A673 (cell line): ENCODE measurements at regions not wholly inside any gene's neighbourhood (a gene's known extent, or its start where the extent isn't known, plus 50 kb on each side); places are given as distances from the start of the nearest gene placed in this dataset.
A peak's percentile ranks its signal among the peaks of the same experiment; 100 is the strongest.

Experiments
- BruUV-seq: library from RNA; stranded (reverse); fragments of 400-500 nt; replicated peaks from 2 replicates; lab custom pipeline; 2021; lab: Mats Ljungman, UMichigan
- CTCF ChIA-PET: fragments of 300-600 bp; sonication (Branson Sonifier 250); formaldehyde crosslinking; loops from one replicate; lab custom pipeline; 2022; ENCODE audit warnings: antibody characterized with exemption; lab: Charles Lee
- POLR2A ChIA-PET: fragments of 300-600 bp; sonication (Branson Sonifier 250); formaldehyde crosslinking; loops from one replicate; lab custom pipeline; 2022; ENCODE audit warnings: antibody characterized with exemption; ENCODE audit not compliant: low non-redundant PET; lab: Charles Lee
- DNase-seq: peaks from one replicate; pipeline ENCODE4 v3.0.0-alpha.2; 2015; ENCODE audit warnings: low spot score
- H3K27ac ChIP-seq: fragments of 200-600 bp; sonication (generic); 2 replicates; pipeline ENCODE4 v1.5.1; 2016; ENCODE audit warnings: mixed run types, low read depth, mild to moderate bottlenecking, mixed read lengths, antibody characterized with exemption, low read length; ENCODE audit not compliant: poor library complexity, severe bottlenecking
- H3K27me3 ChIP-seq: fragments of 200-600 bp; sonication (generic); replicated peaks from 2 replicates; pipeline ENCODE4 v1.6.1; 2017; ENCODE audit warnings: mixed run types, low read depth, mild to moderate bottlenecking, mixed read lengths, antibody characterized with exemption, low read length; ENCODE audit not compliant: insufficient read depth, poor library complexity
- H3K36me3 ChIP-seq: fragments of 200-600 bp; sonication (generic); 2 replicates; pipeline ENCODE4 v1.6.1; 2016; ENCODE audit warnings: mixed run types, mild to moderate bottlenecking, mixed read lengths, antibody characterized with exemption, low read length; ENCODE audit not compliant: insufficient read depth, poor library complexity, severe bottlenecking
- H3K4me1 ChIP-seq: fragments of 200-600 bp; sonication (generic); 2 replicates; pipeline ENCODE4 v1.6.1; 2017; ENCODE audit warnings: mixed run types, mild to moderate bottlenecking, mixed read lengths, antibody characterized with exemption, low read length; ENCODE audit not compliant: insufficient read depth, poor library complexity, severe bottlenecking
- H3K4me3 ChIP-seq: fragments of 200-600 bp; sonication (generic); 2 replicates; pipeline ENCODE4 v1.5.1; 2016; ENCODE audit warnings: low read depth, mixed run types, mild to moderate bottlenecking, mixed read lengths, low read length; ENCODE audit not compliant: poor library complexity, severe bottlenecking
- H3K9me3 ChIP-seq: fragments of 200-600 bp; sonication (generic); 2 replicates; pipeline ENCODE4 v1.6.1; 2016; ENCODE audit warnings: mixed run types, low read depth, mild to moderate bottlenecking, mixed read lengths, antibody characterized with exemption, low read length; ENCODE audit not compliant: poor library complexity, severe bottlenecking
- CTCF ChIP-seq: fragments of 300-800, 200-600 bp; sonication (generic); conservative IDR thresholded peaks from 2 replicates; pipeline ENCODE4 v1.5.1; 2017; ENCODE audit warnings: low read depth, mild to moderate bottlenecking, antibody characterized with exemption, low read length, moderate library complexity, mixed read lengths
- EZH2 ChIP-seq: fragments of 200-600 bp; sonication (generic); IDR thresholded peaks from 2 replicates; pipeline ENCODE4 v1.6.1; 2017; ENCODE audit warnings: borderline replicate concordance, low read depth, mild to moderate bottlenecking, mixed read lengths, antibody characterized with exemption, low read length; ENCODE audit not compliant: poor library complexity, severe bottlenecking
- intact Hi-C: fragments of 100-400 bp; cut with micrococcal nuclease; formaldehyde crosslinking; loops from one replicate; pipeline ENCODE4 v1.10.0; 2022; ENCODE audit not compliant: unreplicated experiment

GRCh38 chr5:96506376-96506775 lies 73.3 kb upstream of the PCSK1 start:
- intact Hi-C loops = no loop called here
- Histone ChIP-seq H3K4me1 (peaks cover 30% of the 10 kb centered on the region), H3K4me3 (no peak overlapping the region), H3K36me3 (no peaks in the 10 kb centered on the region), H3K27me3 (no peaks in the 10 kb centered on the region), H3K9me3 (no peaks in the 10 kb centered on the region), H3K27ac (no peak overlapping the region)
- no peak for DNase-seq
- ChIA-PET POLR2A (no interaction called here), CTCF (interaction anchor here (0.6 kb wide), 1 partner anchor 93 kb away, joined by 3 read pairs; no protein-coding TSS in a partner anchor)
- BruUV-seq = no TSS peak
- TF ChIP-seq EZH2 = no peak

DNA sequence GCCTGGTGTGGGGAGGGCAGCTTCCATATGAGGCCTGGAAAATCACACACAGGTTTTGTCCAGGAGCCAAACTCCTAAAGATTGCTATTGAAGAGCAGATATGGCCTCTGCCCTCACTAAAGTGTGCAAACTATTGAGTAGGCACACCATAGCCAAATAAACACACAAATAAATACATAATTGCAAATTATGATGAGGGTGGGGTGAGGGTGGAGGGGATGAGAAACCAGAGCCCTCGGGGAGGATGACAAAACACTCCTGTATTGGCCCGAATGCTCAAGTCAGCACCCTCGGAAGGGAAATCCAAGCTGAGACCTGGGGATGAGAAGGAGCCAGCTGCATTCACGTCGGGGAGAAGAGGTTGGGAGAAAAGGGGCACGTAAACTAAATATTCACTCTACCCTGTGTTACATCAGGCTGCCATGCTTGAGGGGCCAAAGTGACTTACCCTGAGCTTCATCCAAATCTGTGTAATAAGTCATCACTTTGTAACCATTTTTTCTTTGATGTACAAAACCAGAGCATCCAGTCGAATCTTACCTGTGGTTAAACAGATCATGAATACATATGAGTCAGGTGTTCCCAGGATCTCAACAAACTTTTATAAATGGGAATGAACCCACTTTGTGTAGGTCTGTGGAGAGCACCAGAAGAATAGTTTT lies 73.9 kb upstream of the PCSK1 start:
- CTCF ChIA-PET = no interaction called here
- Histone ChIP-seq H3K4me3 (no peak overlapping the region), H3K27me3 (no peaks in the 10 kb centered on the region), H3K36me3 (no peaks in the 10 kb centered on the region), H3K27ac (no peak overlapping the region), H3K4me1 (peaks cover 30% of the 10 kb centered on the region), H3K9me3 (no peaks in the 10 kb centered on the region)
- TF ChIP-seq CTCF = no peak
- no peak for TF ChIP-seq EZH2
- BruUV-seq = no TSS peak
- DNase-seq = no peak
- intact Hi-C loops = no loop called here
- POLR2A ChIA-PET = no interaction called here

DNA sequence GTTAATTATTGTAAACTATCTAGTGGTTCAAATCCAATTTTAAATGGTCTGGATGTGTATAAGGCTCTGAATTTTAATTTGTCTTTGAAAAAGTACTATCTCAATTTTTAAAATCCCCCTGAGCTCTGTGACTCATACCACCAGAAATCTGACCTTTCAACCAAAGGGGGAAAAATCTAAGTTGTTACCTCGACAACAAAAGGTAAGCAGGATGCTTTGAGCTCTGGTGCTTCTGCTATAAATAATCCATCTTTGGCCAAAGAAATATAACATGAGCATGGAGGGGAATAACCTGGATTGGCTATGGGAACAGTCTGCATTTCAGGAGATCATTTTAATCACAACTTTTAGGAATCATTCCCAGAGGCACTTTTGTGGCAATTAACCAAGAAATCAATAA lies 76.3 kb upstream of the PCSK1 start:
- CTCF ChIA-PET = no interaction called here
- intact Hi-C loops = no loop called here
- H3K36me3 ChIP-seq = no peaks in the 10 kb centered on the region
- no peaks in the 10 kb centered on the region for H3K27me3 ChIP-seq
- H3K4me3 ChIP-seq = no peak overlapping the region
- peak overlapping the region; percentile 59 for H3K27ac ChIP-seq
- POLR2A ChIA-PET = no interaction called here
- DNase-seq = no peak
- no peaks in the 10 kb centered on the region for H3K9me3 ChIP-seq
- H3K4me1 ChIP-seq = peaks cover 17% of the 10 kb centered on the region
- TF ChIP-seq EZH2 = no peak
- no peak for TF ChIP-seq CTCF
- BruUV-seq = no TSS peak
